GM18951 (cell line): ENCODE measurements at regions not wholly inside any gene's neighbourhood (a gene's known extent, or its start where the extent isn't known, plus 50 kb on each side); places are given as distances from the start of the nearest gene placed in this dataset.

ENCODE experiments used
- POLR2A ChIP-seq: IDR thresholded peaks from 4 replicates; pipeline ENCODE4 v1.6.1; 2011; ENCODE audit warnings: mild to moderate bottlenecking; ENCODE audit not compliant: insufficient read length, insufficient read depth; ENCODE audit errors: extremely low read depth
- in situ Hi-C: fragments of 300-500 bp; cut with MboI; formaldehyde crosslinking; loops from one replicate; pipeline ENCODE4 v1.12.0; 2022; ENCODE audit warnings: low sequenced_read_pairs, mixed read lengths, inconsistent platforms; ENCODE audit not compliant: unreplicated experiment

DNA sequence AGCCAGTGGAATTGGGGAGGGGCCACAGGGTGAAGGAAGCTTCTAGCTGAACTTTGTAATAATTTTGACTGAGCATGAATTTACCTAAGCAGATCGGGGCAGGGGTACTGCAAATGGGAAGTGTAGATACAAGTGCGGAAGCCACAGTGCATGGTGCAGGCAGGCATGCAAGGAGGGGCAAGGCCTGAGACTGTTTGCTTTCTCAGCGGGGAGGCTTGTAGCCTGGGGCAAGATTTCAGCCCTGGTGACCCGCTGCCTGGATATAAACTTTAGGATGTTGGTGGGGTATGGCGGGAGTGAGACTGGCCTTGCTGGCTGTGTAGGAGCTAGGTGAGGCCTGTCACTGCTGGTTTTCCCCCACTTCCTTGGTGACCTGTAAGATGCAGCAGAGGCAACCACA is 266.4 kb upstream of the PREP start:
- TF ChIP-seq POLR2A = no peak
- in situ Hi-C loops = no loop called here

DNA sequence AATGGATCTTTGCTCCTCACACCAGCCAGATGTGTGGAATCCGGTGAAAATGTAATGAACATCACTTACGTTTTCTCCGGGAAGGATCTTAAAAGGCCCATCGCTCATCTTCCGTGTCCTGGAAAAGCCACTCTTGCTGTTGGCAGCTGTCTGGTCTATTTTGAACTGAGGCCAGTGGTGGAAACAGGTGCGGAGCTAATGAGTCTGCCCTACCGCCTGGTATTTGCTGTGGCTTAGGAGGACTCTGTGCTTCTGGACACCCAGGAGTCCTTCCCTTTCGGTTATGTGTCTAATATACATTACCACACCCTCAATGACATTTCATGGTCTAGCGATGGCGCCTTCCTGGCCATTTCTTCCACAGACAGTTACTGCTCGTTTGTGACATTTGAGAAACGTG is 264.2 kb upstream of the PREP start:
- no peak for TF ChIP-seq POLR2A
- in situ Hi-C loops = no loop called here

DNA sequence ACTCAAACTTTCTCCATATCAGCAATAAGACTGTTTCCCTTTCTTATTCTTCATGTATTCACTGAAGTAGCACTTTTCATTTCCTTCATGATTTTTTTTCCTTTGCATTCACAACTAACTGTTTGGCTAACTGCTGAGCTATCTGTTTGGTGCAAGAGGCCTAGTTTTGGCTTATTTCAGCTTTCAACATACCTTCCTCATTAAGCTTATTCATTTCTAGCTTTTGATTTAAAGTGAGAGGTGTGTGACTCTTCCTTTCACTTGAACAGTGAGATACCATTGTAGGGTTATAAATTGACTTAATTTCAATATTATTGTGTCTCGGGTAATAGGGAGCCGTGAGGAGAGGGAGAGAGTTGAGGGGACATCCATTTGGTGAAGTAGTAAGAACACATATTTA is 262.0 kb upstream of the PREP start:
- TF ChIP-seq POLR2A = no peak
- in situ Hi-C loops = no loop called here

GRCh38 chr6:105651969-105652368 is 249.1 kb upstream of the PREP start:
- TF ChIP-seq POLR2A = no peak
- in situ Hi-C loops = no loop called here

GRCh38 chr6:105650347-105650746 is 247.5 kb upstream of the PREP start:
- in situ Hi-C loops = no loop called here
- no peak for TF ChIP-seq POLR2A

- TF ChIP-seq POLR2A = no peak
- in situ Hi-C loops = no loop called here
These were observed 246.3 kb upstream of the PREP start for GRCh38 chr6:105649192-105649591.

GRCh38 chr6:105648276-105648675 is 245.4 kb upstream of the PREP start:
- in situ Hi-C loops = no loop called here
- no peak for TF ChIP-seq POLR2A

DNA sequence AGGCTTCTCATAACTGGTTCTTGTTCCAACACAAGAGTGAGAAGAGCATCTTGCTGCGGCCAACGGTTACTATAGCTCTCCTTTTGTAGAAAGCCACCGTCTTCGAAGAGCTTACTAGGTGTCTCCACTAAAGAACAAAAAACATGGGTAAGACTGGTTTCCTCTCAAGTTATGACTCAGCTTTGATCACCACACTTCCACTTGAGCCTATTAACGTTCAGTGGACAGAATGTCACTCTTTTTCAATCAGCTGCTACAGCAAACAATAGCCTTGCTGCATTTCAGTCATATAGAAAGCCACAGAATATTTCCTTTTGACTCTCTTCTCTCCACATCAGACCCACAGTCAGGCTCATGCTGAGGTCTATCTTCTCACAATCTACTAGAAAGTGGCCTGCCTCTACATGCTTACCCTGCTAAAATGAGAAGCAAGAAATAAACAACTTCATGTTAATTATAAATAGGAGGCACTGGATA is 243.5 kb upstream of the PREP start:
- no peak for TF ChIP-seq POLR2A
- in situ Hi-C loops = no loop called here

DNA sequence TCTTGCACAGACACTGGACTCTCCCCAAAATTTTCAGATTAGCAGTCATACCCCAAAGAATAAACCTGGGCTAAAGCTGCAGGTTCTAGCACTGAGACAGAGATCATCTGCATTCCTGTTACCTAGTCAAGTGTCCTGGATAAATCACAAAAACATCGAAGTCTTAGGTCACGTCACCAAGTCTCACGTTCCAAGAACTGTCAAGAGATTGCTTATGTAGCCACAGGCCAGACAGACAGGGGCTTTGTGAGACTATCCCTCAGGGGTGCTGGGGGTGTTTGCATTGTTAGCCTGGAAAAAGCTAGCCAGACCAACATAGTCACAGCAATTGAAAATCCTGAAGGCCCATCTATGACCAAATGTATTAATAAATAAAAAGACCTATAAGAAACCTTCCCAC is 243.1 kb upstream of the PREP start:
- TF ChIP-seq POLR2A = no peak
- in situ Hi-C loops = no loop called here

GRCh38 chr6:105645156-105645555 is 242.3 kb upstream of the PREP start:
- no peak for TF ChIP-seq POLR2A
- in situ Hi-C loops = no loop called here

DNA sequence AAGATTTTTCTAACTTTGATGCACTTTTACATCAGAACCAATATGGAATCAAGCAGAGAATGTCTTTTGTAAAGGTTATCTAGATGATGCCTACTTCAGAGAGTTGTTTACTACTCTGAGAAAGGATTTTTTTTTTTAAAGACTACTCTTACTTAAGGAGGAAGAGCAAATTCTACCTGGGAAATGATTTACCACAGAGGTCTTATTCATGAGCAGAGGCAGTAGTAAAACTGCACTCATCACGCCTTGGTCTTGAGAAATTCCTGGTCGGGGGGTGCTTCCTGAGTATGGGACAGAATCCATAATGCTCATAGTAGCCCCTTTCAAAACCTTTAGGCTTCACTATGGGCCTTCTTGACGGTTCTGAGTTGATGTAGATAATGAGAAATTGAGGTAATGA is 241.8 kb upstream of the PREP start:
- in situ Hi-C loops = no loop called here
- no peak for TF ChIP-seq POLR2A

DNA sequence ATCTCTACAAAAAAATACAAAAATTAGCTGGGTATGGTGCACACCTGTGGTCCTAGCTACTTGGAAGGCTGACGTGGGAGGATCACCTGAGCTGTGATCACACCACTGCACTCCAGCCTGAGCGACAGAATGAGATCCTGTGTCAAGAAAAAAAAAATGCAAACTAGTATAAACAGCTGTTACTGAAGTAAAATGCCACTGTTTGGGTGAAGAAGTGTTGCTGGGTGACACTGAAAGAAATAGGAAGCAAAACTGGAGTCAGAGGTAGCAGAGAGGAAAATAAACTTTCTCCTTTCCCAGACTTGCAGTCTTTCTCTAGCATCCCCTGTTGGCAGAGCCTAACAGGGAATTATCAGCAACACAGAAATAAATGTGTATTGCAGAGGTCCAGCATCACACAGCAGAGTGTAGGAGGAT is 241.2 kb upstream of the PREP start:
- in situ Hi-C loops = no loop called here
- TF ChIP-seq POLR2A = no peak

GRCh38 chr6:105642708-105643107 is 239.8 kb upstream of the PREP start:
- in situ Hi-C loops = no loop called here
- no peak for TF ChIP-seq POLR2A

GRCh38 chr6:105641504-105641903 is 238.6 kb upstream of the PREP start:
- in situ Hi-C loops = no loop called here

DNA sequence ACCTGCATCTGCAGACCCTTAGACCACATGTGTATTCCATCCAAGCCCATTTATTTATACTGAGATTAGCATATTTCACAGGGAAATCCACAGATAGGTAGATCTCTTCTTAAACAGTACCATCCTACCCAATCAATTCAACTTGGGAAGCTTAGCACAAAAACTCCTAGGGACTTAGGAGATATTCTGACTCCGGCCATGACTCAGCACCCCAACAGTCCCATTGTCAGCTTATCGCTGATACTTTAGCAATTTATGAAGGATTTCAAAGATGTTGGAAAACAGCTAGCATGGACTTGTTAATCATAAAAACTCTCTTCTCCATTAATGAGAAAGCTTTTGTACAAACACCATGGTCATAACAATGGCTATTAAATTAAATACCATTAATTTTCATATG is 236.2 kb upstream of the PREP start:
- in situ Hi-C loops = no loop called here
- TF ChIP-seq POLR2A = no peak

More at GRCh38 chr6:105641504-105641903, 238.6 kb upstream of the PREP start:
- no peak for TF ChIP-seq POLR2A
